H54 (cell line): ENCODE measurements at regions not wholly inside any gene's neighbourhood (a gene's known extent, or its start where the extent isn't known, plus 50 kb on each side); places are given as distances from the start of the nearest gene placed in this dataset.

Experiments used
- DNase-seq: peaks from one replicate; pipeline ENCODE4 v3.0.0; 2011; ENCODE audit warnings: low spot score, mixed read lengths; ENCODE audit not compliant: insufficient read length
- FAIRE-seq: peaks from 3 replicates; lab custom pipeline; 2011; peaks lifted over from hg19 to GRCh38; lab: Jason Lieb, UNC
- POLR2A ChIP-seq: IDR thresholded peaks from 2 replicates; pipeline ENCODE4 v1.6.1; 2011; ENCODE audit warnings: low read depth, mild to moderate bottlenecking, low read length

DNA sequence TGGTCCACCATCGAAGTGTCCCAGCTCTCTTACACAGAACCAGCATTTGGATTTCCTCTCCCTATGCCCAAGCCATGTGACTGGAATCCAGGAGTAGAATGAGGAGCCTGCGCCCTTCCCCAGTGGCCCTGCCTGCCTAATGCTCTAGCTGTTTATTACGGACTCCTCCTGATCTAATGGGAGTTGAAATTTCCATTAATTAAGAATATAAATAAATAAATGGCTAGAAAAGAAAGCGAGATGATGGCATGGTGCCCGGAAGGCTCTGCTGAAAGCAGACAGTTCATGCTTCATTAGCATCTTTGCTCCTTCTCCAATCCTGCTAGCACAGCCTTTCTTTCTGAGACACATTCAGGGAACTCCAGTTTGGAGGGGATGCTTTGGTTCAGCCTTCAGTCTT, 216.2 kb downstream of the SEC16B start:
- no peak for DNase-seq
- no peak for FAIRE-seq
- TF ChIP-seq POLR2A, result no peak

DNA sequence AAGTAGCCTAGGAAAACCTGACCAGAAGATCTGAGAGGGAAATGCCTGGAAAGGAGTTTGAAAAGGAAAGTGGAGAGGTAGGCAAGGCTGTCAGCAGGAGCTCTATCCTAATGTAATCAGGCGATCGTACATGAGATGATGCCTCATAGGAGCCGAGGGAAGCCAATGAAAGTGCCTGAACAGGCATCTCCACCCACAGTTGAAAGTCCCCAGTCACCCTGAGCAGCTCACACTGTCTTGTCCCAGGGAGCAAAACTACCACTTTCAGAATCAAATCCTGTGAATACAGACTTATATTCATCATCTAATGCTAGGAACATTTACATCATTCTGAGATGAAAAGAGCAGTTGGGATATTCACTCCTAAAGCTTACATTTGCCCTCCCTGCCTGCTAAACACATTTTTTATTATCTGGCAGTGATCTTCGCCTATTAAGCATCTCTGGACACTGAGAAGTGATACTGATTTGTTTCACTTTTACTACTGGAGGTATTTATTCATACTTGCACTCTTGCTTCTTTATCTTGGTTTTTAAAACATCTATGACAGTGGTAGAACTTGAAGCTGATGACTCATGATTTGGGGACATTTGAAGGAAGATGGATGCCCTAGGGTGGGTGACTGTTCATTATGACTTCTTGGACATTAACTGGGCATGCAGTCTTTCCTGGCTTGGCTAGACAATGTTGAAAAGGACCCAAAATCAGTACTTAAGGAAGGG, 221.6 kb downstream of the SEC16B start:
- DNase-seq (no peak), FAIRE-seq (no peak)
- TF ChIP-seq POLR2A, result no peak

GRCh38 chr1:177746155-177746554, 223.7 kb downstream of the SEC16B start:
- DNase-seq (no peak), FAIRE-seq (no peak)
- no peak for TF ChIP-seq POLR2A

GRCh38 chr1:177744906-177745305, 225.0 kb downstream of the SEC16B start:
- no peak for DNase-seq
- no peak for TF ChIP-seq POLR2A
- no peak for FAIRE-seq

GRCh38 chr1:177741476-177741875, 228.4 kb downstream of the SEC16B start:
- TF ChIP-seq POLR2A, result no peak
- DNase-seq (no peak), FAIRE-seq (no peak)

DNA sequence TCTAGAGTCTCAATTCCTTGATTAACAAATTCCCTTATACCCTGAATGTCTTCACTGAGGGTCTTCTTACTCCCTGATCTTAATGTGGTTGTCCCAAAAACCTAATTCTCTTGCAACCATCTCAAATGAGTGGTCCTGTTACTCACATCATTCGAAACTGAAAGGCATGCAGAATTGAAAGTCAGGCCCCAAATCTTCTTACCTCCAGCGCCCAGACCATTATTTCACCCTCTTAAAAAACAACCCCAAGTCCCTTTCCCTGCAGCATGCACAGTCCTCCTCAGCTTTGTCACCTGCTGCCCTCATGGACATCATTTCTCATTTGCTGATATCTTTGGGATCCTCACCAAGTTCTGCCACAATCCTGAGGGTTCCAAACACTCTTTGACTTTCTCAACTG, 230.1 kb downstream of the SEC16B start:
- TF ChIP-seq POLR2A, result no peak
- FAIRE-seq (no peak), DNase-seq (no peak)

GRCh38 chr1:177737456-177737855, 232.4 kb downstream of the SEC16B start:
- TF ChIP-seq POLR2A, result no peak
- DNase-seq (no peak), FAIRE-seq (no peak)

DNA sequence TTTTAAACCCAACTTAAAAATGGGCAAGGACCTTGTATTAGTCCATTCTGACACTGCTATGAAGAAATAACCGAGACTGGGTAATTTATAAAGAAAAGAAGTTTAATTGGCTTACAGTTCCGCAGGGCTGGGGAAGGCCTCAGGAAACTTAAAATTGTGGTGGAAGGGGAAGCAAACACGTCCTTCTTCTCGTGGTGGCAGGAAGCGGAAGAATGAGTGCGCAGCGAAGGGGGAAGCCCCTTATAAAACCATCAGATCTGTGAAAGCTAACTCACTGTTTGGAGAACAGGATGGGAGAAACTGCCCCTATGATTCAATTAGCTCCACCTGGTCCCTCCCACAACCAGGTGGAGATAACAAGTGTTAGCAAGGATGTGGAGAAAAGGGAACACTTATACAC, 237.7 kb downstream of the SEC16B start:
- no peak for FAIRE-seq
- no peak for DNase-seq
- TF ChIP-seq POLR2A, result no peak

- FAIRE-seq (no peak), DNase-seq (no peak)
- TF ChIP-seq POLR2A, result no peak
Measured at GRCh38 chr1:177729646-177730045, 240.2 kb downstream of the SEC16B start.

GRCh38 chr1:177723533-177723932, 246.3 kb downstream of the SEC16B start:
- DNase-seq (no peak), FAIRE-seq (no peak)
- no peak for TF ChIP-seq POLR2A

GRCh38 chr1:177710696-177711620, 258.9 kb downstream of the SEC16B start:
- FAIRE-seq, result no peak
- no peak for TF ChIP-seq POLR2A
- DNase-seq, result no peak

DNA sequence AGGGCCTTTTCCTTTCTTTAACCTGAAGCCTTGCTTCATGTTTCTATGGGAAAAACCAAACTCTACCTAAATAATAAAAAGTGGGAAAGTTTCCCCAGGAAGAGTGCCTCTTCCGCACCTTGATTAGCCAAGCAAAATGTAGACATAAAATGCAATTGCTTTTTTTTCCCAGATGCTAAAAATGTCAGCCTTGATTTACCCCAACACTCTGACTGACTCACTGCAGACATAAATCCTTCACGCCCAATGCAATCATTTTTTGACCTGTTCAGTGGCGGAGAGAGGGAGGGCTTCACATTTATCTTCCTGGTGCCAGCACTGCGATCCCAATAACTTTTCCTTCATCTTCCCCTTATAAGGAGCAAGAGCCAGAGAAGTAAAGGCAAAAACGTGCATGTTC, 261.5 kb downstream of the SEC16B start:
- DNase-seq, result no peak
- no peak for FAIRE-seq
- TF ChIP-seq POLR2A, result no peak

- FAIRE-seq (no peak), DNase-seq (no peak)
- no peak for TF ChIP-seq POLR2A
Measured at GRCh38 chr1:177706977-177707376, 262.9 kb downstream of the SEC16B start.

DNA sequence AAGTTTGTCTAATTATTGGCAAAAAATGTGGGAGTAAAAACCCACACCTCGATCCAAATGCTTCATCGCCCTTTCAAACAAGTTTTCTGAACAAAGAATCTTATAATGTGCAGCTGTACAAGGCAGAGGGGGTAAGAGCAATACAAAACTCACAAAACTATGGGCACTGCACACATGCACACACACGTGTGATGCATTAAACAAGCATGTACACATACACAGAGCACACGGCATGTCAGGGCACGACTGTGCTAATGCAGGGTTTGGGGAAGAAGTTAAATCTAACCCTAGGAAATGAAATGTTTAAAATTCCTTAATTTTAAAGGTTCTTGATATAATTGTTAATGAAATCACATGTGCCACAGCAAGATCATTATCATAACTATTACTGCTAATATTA, 264.0 kb downstream of the SEC16B start:
- no peak for DNase-seq
- FAIRE-seq, result no peak
- no peak for TF ChIP-seq POLR2A
